ENCODE measurements at regions not wholly inside any gene's neighbourhood (a gene's known extent, or its start where the extent isn't known, plus 50 kb on each side); places are given as distances from the start of the nearest gene placed in this dataset.

GRCh38 chr2:138319616-138320015 is 182.0 kb upstream of the SPOPL start:
- H3K23me2 ChIP-seq (ENCODE audit: insufficient read length, low read depth, low read length, poor library complexity, severe bottlenecking) = no peaks in the 10 kb centered on the region
- H3K4me1 Mint-ChIP-seq = peaks cover 10 to 12% of the 10 kb centered on the region in 2 experiments

More at GRCh38 chr2:138319616-138320015, 182.0 kb upstream of the SPOPL start:
- Histone ChIP-seq H4K5ac (ENCODE audit: insufficient read length, low read depth, low read length) (no peak overlapping the region), H3K79me2 (ENCODE audit: insufficient read depth, low read length) (no peaks in the 10 kb centered on the region), H2BK120ac (ENCODE audit: low read depth, low read length, poor library complexity, severe bottlenecking) (no peak overlapping the region), H3K4me1 (ENCODE audit: insufficient read depth, low read length) (no peaks in the 10 kb centered on the region), H3K27me3 (ENCODE audit: insufficient read depth, low read length) (no peaks in the 10 kb centered on the region; the same call in 1 of the 2 replicates), H3K18ac (ENCODE audit: insufficient read length, low read depth, low read length) (no peak overlapping the region), H2AFZ (ENCODE audit: low read length) (no peak overlapping the region), H3K9me3 (ENCODE audit: control insufficient read depth, low read depth, low read length) (no peaks in the 10 kb centered on the region), H2AK5ac (ENCODE audit: insufficient read length, low read length) (no peak overlapping the region), H3K4ac (ENCODE audit: low read depth, low read length) (no peak overlapping the region), H3K4me2 (ENCODE audit: insufficient read depth, insufficient read length, low read length) (no peak overlapping the region), H3K56ac (ENCODE audit: insufficient read length, low read depth, low read length) (no peak overlapping the region), H3K79me1 (ENCODE audit: insufficient read depth, low read depth, low read length, poor library complexity, severe bottlenecking) (no peaks in the 10 kb centered on the region), H2BK15ac (ENCODE audit: low read depth, low read length) (no peak overlapping the region), H4K20me1 (ENCODE audit: control insufficient read depth, insufficient read depth, insufficient read length) (no peaks in the 10 kb centered on the region), H3T11ph (ENCODE audit: low read length) (no peak overlapping the region), H3K23ac (ENCODE audit: insufficient read length, low read depth, low read length) (no peak overlapping the region), H3K27ac (ENCODE audit: insufficient read length, low read depth, low read length) (no peak overlapping the region), H3K9ac (ENCODE audit: extremely low read depth, insufficient read length, low read length) (no peak overlapping the region), H2BK20ac (ENCODE audit: low read depth, low read length, poor library complexity, severe bottlenecking) (no peak overlapping the region), H2BK12ac (ENCODE audit: insufficient read length, low read depth, low read length) (no peak overlapping the region), H2BK5ac (ENCODE audit: insufficient read length, low read length) (no peak overlapping the region), H4K91ac (ENCODE audit: insufficient read length, low read depth, low read length) (no peak overlapping the region), H4K8ac (replicated peaks; ENCODE audit: insufficient read length, low read depth, low read length) (no peak overlapping the region), H3K14ac (ENCODE audit: insufficient read depth, low read length) (no peak overlapping the region)
- WGBS (ENCODE audit: extremely low coverage, insufficient read length, low lambda C conversion rate) = no CpG with 5 or more reads among the region's 2 CpGs
- peaks cover 17 to 18% of the 10 kb centered on the region in 2 experiments for H3K9me3 Mint-ChIP-seq
- no peak overlapping the region for H3K4me3 Mint-ChIP-seq
- H3K27ac Mint-ChIP-seq = no peak overlapping the region
- no peak for DNase-seq
- no peaks in the 10 kb centered on the region for H3K27me3 Mint-ChIP-seq (ENCODE audit: low read depth)
- peaks cover 7 to 20% (median 19%) of the 10 kb centered on the region in 3 experiments for H3K36me3 Mint-ChIP-seq (ENCODE audit: insufficient read depth in 1 of 3, low read depth in 3 of 3)
- no peak for TF ChIP-seq CTCF (conservative IDR thresholded peaks at IDR 0.05)

Measured in H9 (cell line).